ENCODE measurements at regions not wholly inside any gene's neighbourhood (a gene's known extent, or its start where the extent isn't known, plus 50 kb on each side); places are given as distances from the start of the nearest gene placed in this dataset.

DNA sequence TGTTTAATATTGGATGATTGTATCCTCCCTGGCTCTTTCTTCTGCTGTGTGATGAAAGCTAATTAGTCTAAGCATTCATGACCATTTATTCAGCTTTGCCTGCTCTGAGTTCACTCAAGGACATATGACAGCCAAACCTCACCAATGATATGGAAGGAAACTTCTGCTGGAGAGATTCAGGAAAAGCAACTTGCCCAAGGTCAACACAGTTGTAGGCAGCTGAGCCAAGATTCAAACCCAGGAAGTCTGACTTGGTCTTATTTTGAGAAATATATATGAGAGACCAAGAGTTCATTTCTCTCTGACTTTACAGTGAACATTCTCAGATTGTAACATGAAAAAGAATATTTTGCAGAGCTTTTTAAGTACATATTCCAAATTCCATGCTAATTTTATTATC lies 1588.5 kb upstream of the PIK3C3 start:
- Mint-ChIP-seq H3K27me3 (ENCODE audit: low read depth in 2 of 2) (no peaks in the 10 kb centered on the region), H3K4me1 (no peaks in the 10 kb centered on the region)
- intact Hi-C loops (cut with micrococcal nuclease), result no loop called here

DNA sequence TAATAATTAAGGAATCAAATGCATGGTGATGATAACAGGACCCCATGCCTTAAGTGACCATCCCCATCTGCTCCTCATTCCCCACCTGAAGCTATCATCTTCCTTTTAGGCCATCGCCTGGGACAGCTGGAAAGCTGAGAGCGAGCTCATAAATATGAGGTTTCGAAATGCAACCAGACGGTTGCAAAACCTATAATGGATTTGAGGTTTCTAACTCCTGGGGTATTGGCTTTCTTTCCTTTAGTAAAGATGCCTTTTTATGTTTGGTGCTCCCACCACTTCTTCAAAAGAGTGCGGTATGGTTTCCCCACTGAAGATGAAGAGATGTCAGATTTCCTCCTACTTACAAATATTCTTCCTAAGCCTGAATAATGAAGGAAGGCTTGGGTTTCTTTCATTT lies 1589.5 kb upstream of the PIK3C3 start:
- H3K27ac ChIP-seq (ENCODE audit: low read length), result no peak overlapping the region

More for the DNA sequence above, 1588.5 kb upstream of the PIK3C3 start:
- Histone ChIP-seq H3K36me3 (ENCODE audit: control insufficient read depth, insufficient read depth, low read length) (no peaks in the 10 kb centered on the region), H3K9me3 (ENCODE audit: control insufficient read depth, insufficient read depth, low read length) (no peaks in the 10 kb centered on the region), H3K27ac (ENCODE audit: low read length) (no peak overlapping the region), H3K27me3 (ENCODE audit: control insufficient read depth, insufficient read depth, low read length) (no peaks in the 10 kb centered on the region), H3K4me1 (ENCODE audit: control insufficient read depth, insufficient read depth, low read length) (no peaks in the 10 kb centered on the region), H3K4me3 (ENCODE audit: low read length) (no peak overlapping the region)
- no peak overlapping the region for H3K4me3 Mint-ChIP-seq
- H3K9me3 Mint-ChIP-seq, result peaks cover 14 to 17% of the 10 kb centered on the region in 2 donors
- TF ChIP-seq, protein P1, sequence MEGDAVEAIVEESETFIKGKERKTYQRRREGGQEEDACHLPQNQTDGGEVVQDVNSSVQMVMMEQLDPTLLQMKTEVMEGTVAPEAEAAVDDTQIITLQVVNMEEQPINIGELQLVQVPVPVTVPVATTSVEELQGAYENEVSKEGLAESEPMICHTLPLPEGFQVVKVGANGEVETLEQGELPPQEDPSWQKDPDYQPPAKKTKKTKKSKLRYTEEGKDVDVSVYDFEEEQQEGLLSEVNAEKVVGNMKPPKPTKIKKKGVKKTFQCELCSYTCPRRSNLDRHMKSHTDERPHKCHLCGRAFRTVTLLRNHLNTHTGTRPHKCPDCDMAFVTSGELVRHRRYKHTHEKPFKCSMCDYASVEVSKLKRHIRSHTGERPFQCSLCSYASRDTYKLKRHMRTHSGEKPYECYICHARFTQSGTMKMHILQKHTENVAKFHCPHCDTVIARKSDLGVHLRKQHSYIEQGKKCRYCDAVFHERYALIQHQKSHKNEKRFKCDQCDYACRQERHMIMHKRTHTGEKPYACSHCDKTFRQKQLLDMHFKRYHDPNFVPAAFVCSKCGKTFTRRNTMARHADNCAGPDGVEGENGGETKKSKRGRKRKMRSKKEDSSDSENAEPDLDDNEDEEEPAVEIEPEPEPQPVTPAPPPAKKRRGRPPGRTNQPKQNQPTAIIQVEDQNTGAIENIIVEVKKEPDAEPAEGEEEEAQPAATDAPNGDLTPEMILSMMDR (IDR thresholded peaks at IDR 0.05), result no peak
- ATAC-seq (no peak), DNase-seq (no peak)
- no peaks in the 10 kb centered on the region for H3K36me3 Mint-ChIP-seq
- H3K27ac Mint-ChIP-seq, result no peak overlapping the region

GRCh38 chr18:40360558-40360957 lies 1594.5 kb upstream of the PIK3C3 start:
- H3K9me3 Mint-ChIP-seq, result peaks cover 14 to 18% of the 10 kb centered on the region in 2 donors
- H3K4me1 ChIP-seq (ENCODE audit: control insufficient read depth, insufficient read depth, low read length), result no peaks in the 10 kb centered on the region

More for the DNA sequence above, 1589.5 kb upstream of the PIK3C3 start:
- Mint-ChIP-seq H3K27ac (no peak overlapping the region), H3K36me3 (no peaks in the 10 kb centered on the region), H3K27me3 (ENCODE audit: low read depth in 2 of 2) (no peaks in the 10 kb centered on the region), H3K9me3 (peaks cover 14 to 17% of the 10 kb centered on the region in 2 donors), H3K4me1 (no peaks in the 10 kb centered on the region), H3K4me3 (no peak overlapping the region)
- DNase-seq, result no peak
- no peak for ATAC-seq
- intact Hi-C loops (cut with micrococcal nuclease), result no loop called here
- Histone ChIP-seq H3K27me3 (ENCODE audit: control insufficient read depth, insufficient read depth, low read length) (no peaks in the 10 kb centered on the region), H3K4me3 (ENCODE audit: low read length) (no peak overlapping the region), H3K36me3 (ENCODE audit: control insufficient read depth, insufficient read depth, low read length) (no peaks in the 10 kb centered on the region), H3K9me3 (ENCODE audit: control insufficient read depth, insufficient read depth, low read length) (no peaks in the 10 kb centered on the region), H3K4me1 (ENCODE audit: control insufficient read depth, insufficient read depth, low read length) (no peaks in the 10 kb centered on the region)
- 65% methylated on average over 4 of the region's 5 CpGs for WGBS (ENCODE audit: insufficient coverage)
- TF ChIP-seq, protein P1 (IDR thresholded peaks at IDR 0.05), result no peak

GRCh38 chr18:40357536-40357935 lies 1597.5 kb upstream of the PIK3C3 start:
- no peaks in the 10 kb centered on the region for H3K36me3 Mint-ChIP-seq
- intact Hi-C loops (cut with micrococcal nuclease), result no loop called here

More at GRCh38 chr18:40360558-40360957, 1594.5 kb upstream of the PIK3C3 start:
- no peaks in the 10 kb centered on the region for H3K4me1 Mint-ChIP-seq
- no peak overlapping the region for H3K27ac Mint-ChIP-seq
- H3K4me3 ChIP-seq (ENCODE audit: low read length), result no peak overlapping the region
- no peak for ATAC-seq
- intact Hi-C loops (cut with micrococcal nuclease), result no loop called here
- H3K9me3 ChIP-seq (ENCODE audit: control insufficient read depth, insufficient read depth, low read length), result no peaks in the 10 kb centered on the region
- TF ChIP-seq, protein P1 (IDR thresholded peaks at IDR 0.05), result no peak
- no peak for DNase-seq
- no peaks in the 10 kb centered on the region for H3K36me3 Mint-ChIP-seq
- no peak overlapping the region for H3K27ac ChIP-seq (ENCODE audit: low read length)
- H3K27me3 ChIP-seq (ENCODE audit: control insufficient read depth, insufficient read depth, low read length), result no peaks in the 10 kb centered on the region
- H3K36me3 ChIP-seq (ENCODE audit: control insufficient read depth, insufficient read depth, low read length), result no peaks in the 10 kb centered on the region
- H3K27me3 Mint-ChIP-seq (ENCODE audit: low read depth in 2 of 2), result no peaks in the 10 kb centered on the region
- WGBS (ENCODE audit: insufficient coverage), result 75% methylated on average over 1 of the region's 2 CpGs
- no peak overlapping the region for H3K4me3 Mint-ChIP-seq

More at GRCh38 chr18:40357536-40357935, 1597.5 kb upstream of the PIK3C3 start:
- no peaks in the 10 kb centered on the region for H3K4me1 Mint-ChIP-seq
- H3K9me3 Mint-ChIP-seq, result peaks cover 18% of the 10 kb centered on the region in 2 donors
- Histone ChIP-seq H3K27ac (ENCODE audit: low read length) (no peak overlapping the region), H3K9me3 (ENCODE audit: control insufficient read depth, insufficient read depth, low read length) (no peaks in the 10 kb centered on the region), H3K4me3 (ENCODE audit: low read length) (no peak overlapping the region), H3K4me1 (ENCODE audit: control insufficient read depth, insufficient read depth, low read length) (no peaks in the 10 kb centered on the region), H3K27me3 (ENCODE audit: control insufficient read depth, insufficient read depth, low read length) (no peaks in the 10 kb centered on the region), H3K36me3 (ENCODE audit: control insufficient read depth, insufficient read depth, low read length) (no peaks in the 10 kb centered on the region)
- no peak overlapping the region for H3K4me3 Mint-ChIP-seq
- no peak overlapping the region for H3K27ac Mint-ChIP-seq
- WGBS (ENCODE audit: insufficient coverage), result 70% methylated on average over 1 of the region's 2 CpGs
- DNase-seq (no peak), ATAC-seq (no peak)
- TF ChIP-seq, protein P1 (IDR thresholded peaks at IDR 0.05), result no peak
- no peaks in the 10 kb centered on the region for H3K27me3 Mint-ChIP-seq (ENCODE audit: low read depth in 2 of 2)
